AG09319 (cell line): ENCODE measurements at regions not wholly inside any gene's neighbourhood (a gene's known extent, or its start where the extent isn't known, plus 50 kb on each side); places are given as distances from the start of the nearest gene placed in this dataset.

Experiments used
- DNase-seq: peaks from one replicate; pipeline ENCODE4 v3.0.0-alpha.2; 2010; ENCODE audit warnings: low read depth; ENCODE audit errors: extremely low read depth
- CTCF ChIP-seq: IDR thresholded peaks from 2 replicates; pipeline ENCODE4 v1.5.1; 2011; ENCODE audit warnings: low read depth, mild to moderate bottlenecking, inconsistent platforms, low read length, moderate library complexity

DNA sequence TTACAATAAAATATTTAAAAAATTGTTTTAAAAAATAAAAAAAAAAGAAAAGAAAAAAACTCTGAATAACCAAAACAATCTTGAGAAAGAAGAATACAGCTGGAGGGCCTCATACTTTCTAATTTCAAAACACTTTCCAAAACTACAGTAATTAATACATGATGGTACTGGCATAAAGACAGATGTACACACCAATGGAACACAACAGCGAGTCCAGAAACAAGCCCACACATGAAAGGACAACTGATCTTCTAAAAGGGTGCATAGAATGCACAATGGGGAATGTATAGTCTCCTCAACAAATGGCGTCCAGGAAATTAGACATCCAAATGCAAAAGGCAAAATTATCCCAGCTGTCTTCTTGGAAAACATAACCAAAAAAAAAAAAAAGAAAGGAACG lies 99.6 kb downstream of the LURAP1L start:
- no peak for TF ChIP-seq CTCF

GRCh38 chr9:12875191-12875590 lies 100.4 kb downstream of the LURAP1L start:
- DNase-seq, result no peak

More for the DNA sequence above, 99.6 kb downstream of the LURAP1L start:
- no peak for DNase-seq

DNA sequence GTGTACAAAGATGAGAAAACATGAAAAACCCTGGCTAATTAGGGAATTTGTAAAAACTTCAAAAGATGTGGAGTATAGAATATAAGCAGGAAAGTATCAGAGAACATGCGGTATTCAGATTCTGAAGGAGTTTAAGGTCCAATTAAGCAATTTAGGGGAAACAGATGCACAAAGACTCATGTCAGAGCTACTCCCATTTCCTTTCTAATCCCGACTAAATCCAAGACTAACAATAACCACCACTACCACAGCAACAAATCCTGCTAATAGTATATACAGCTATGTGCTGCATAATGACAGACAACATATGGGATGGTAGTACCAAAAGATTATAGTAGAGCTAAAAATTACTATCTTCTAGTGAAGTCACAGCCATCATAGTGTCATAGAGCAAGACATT lies 102.1 kb downstream of the LURAP1L start:
- no peak for TF ChIP-seq CTCF
- DNase-seq, result no peak

More at GRCh38 chr9:12875191-12875590, 100.4 kb downstream of the LURAP1L start:
- TF ChIP-seq CTCF, result no peak

- no peak for DNase-seq
- TF ChIP-seq CTCF, result no peak
These were observed 103.6 kb downstream of the LURAP1L start for GRCh38 chr9:12878351-12878978.

- no peak for DNase-seq
- no peak for TF ChIP-seq CTCF
These were observed 105.1 kb downstream of the LURAP1L start for GRCh38 chr9:12879961-12880360.

DNA sequence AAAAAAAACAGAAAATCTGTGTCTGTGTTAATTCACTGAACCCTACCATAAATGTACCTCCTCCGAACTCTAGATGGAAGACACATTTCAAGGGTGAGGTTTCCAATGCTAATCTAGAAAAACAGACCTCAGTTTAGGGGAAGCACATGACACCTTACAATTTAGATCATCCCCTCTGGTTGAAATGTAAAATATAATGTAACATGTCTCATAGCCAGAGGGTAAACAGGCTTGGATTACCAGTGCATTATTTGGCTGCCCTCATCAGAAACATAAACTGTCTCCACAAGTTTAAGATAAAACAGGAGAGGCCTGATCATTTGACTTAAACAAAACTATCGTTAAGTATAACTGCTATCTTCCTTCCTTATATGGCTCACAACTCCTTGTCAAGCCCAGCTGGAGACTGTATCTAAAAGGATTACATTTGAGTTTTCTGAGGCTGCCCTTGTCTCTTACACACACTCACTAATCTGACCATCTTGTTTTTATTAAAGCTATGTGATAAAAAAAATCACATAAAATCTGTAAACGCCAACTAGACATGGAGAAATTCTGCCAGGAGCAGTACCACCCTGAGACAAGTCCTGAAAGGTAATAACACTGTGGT lies 105.7 kb downstream of the LURAP1L start:
- no peak for TF ChIP-seq CTCF
- no peak for DNase-seq

GRCh38 chr9:12882430-12882829 lies 107.6 kb downstream of the LURAP1L start:
- peak; percentile 87 for DNase-seq
- no peak for TF ChIP-seq CTCF
